H1 (cell line): ENCODE measurements at regions not wholly inside any gene's neighbourhood (a gene's known extent, or its start where the extent isn't known, plus 50 kb on each side); places are given as distances from the start of the nearest gene placed in this dataset.

Experiments
- CTCF ChIA-PET: fragments of 300-600 bp; sonication (Branson Sonifier 250); formaldehyde crosslinking; loops from one replicate; lab custom pipeline; 2021; ENCODE audit not compliant: partially characterized antibody; lab: Charles Lee
- POLR2A ChIA-PET: fragments of 300-600 bp; sonication (Branson Sonifier 250); formaldehyde crosslinking; loops from one replicate; lab custom pipeline; 2021; ENCODE audit warnings: inconsistent platforms; ENCODE audit not compliant: partially characterized antibody; lab: Charles Lee
- DNase-seq, 2 experiments: peaks; one replicate each; pipeline versions ENCODE4 v3.0.0 to v3.0.0-alpha.2; 2010 to 2022; ENCODE audit warnings: low spot score in 2 of 2, low read depth in 1 of 2, mixed read lengths in 1 of 2
- FAIRE-seq: peaks from 2 replicates; lab custom pipeline; 2011; peaks lifted over from hg19 to GRCh38; lab: Jason Lieb, UNC
- H2AFZ ChIP-seq: 2 replicates; pipeline ENCODE4 v1.8.1; 2012; ENCODE audit warnings: low read length, inconsistent platforms
- H2AK5ac ChIP-seq: 2 replicates; pipeline ENCODE4 v1.6.1; 2013; ENCODE audit warnings: low read depth, low read length
- H2BK120ac ChIP-seq: replicated peaks from 2 replicates; pipeline ENCODE3; 2013; ENCODE audit warnings: low read depth, low read length, inconsistent platforms
- H2BK12ac ChIP-seq: 2 replicates; pipeline ENCODE4 v1.6.1; 2013; ENCODE audit warnings: low read depth, low read length
- H2BK15ac ChIP-seq: 2 replicates; pipeline ENCODE4 v1.6.1; 2013; ENCODE audit warnings: low read length
- H2BK20ac ChIP-seq: 2 replicates; pipeline ENCODE4 v1.6.1; 2013; ENCODE audit warnings: low read length
- H2BK5ac ChIP-seq: 2 replicates; pipeline ENCODE4 v1.6.1; 2013; ENCODE audit warnings: low read depth, low read length
- H3K14ac ChIP-seq: 2 replicates; pipeline ENCODE4 v1.6.1; 2013; ENCODE audit warnings: inconsistent platforms; ENCODE audit not compliant: insufficient read length
- H3K18ac ChIP-seq: 2 replicates; pipeline ENCODE4 v1.6.1; 2013; ENCODE audit warnings: low read length; ENCODE audit errors: extremely low read depth
- H3K23ac ChIP-seq: 2 replicates; pipeline ENCODE4 v1.6.1; 2013; ENCODE audit warnings: inconsistent platforms; ENCODE audit not compliant: insufficient read length
- H3K23me2 ChIP-seq: 2 replicates; pipeline ENCODE4 v1.6.1; 2013; ENCODE audit warnings: low read depth, low read length
- H3K27ac ChIP-seq: 2 replicates; pipeline ENCODE4 v1.6.1; 2011; ENCODE audit warnings: low read depth, low read length, inconsistent platforms
- H3K27me3 ChIP-seq, 4 experiments: replicated peaks in 1 of 4; 1 replicate in 1 of 4; 2 replicates in 3 of 4; pipeline versions ENCODE4 v1.6.1 to v1.8.1; 2011 to 2013; ENCODE audit warnings: low read length in 3 of 4, mild to moderate bottlenecking in 3 of 4, inconsistent platforms in 2 of 4, mixed read lengths in 2 of 4, moderate library complexity in 1 of 4; ENCODE audit not compliant: control insufficient read depth in 3 of 4, insufficient read depth in 3 of 4; ENCODE audit errors: extremely low read depth in 1 of 4
- H3K36me3 ChIP-seq, 4 experiments: 2 replicates each; pipeline versions ENCODE4 v1.6.1 to v1.8.1; 2011 to 2013; ENCODE audit warnings: mild to moderate bottlenecking in 4 of 4, low read length in 3 of 4, moderate library complexity in 2 of 4, control low read depth in 1 of 4, inconsistent platforms in 1 of 4; ENCODE audit not compliant: insufficient read depth in 4 of 4, control insufficient read depth in 2 of 4
- H3K4ac ChIP-seq: replicated peaks from 2 replicates; pipeline ENCODE3; 2013; ENCODE audit warnings: low read length, low read depth, mixed read lengths, inconsistent platforms; ENCODE audit not compliant: insufficient read length
- H3K4me1 ChIP-seq, 4 experiments: replicated peaks in 1 of 4; 1 replicate in 1 of 4; 2 replicates in 3 of 4; pipeline versions ENCODE4 v1.6.1 to v1.8.1; 2011 to 2013; ENCODE audit warnings: low read length in 3 of 4, inconsistent platforms in 2 of 4, mixed read lengths in 1 of 4; ENCODE audit not compliant: insufficient read depth in 4 of 4, control insufficient read depth in 3 of 4
- H3K4me2 ChIP-seq, 2 experiments: 2 replicates each; pipeline versions ENCODE4 v1.6.1 to v1.8.1; 2011 to 2013; ENCODE audit warnings: low read depth in 2 of 2, low read length in 2 of 2, control low read depth in 1 of 2, inconsistent platforms in 1 of 2, mild to moderate bottlenecking in 1 of 2; ENCODE audit not compliant: insufficient read depth in 1 of 2
- H3K4me3 ChIP-seq, 4 experiments: fragments of 200-600, 300-600 bp in 1 of 4; sonication (generic), shearing (Covaris generic), sonication (Bioruptor Twin) in 1 of 4; 2 replicates each; pipeline versions ENCODE4 v1.5.1 to v1.8.1; 2011 to 2016; ENCODE audit warnings: low read length in 4 of 4, low read depth in 3 of 4, control low read depth in 2 of 4, inconsistent platforms in 2 of 4, mild to moderate bottlenecking in 2 of 4, mixed read lengths in 1 of 4, moderate library complexity in 1 of 4; ENCODE audit not compliant: insufficient read depth in 2 of 4; ENCODE audit errors: extremely low read depth in 1 of 4
- H3K56ac ChIP-seq: replicated peaks from 2 replicates; pipeline ENCODE3; 2013; ENCODE audit warnings: low read depth, mild to moderate bottlenecking, mixed read lengths, low read length, inconsistent platforms; ENCODE audit not compliant: insufficient read length
- H3K79me1 ChIP-seq: 2 replicates; pipeline ENCODE4 v1.6.1; 2013; ENCODE audit warnings: low read depth, low read length, control low read depth
- H3K79me2 ChIP-seq, 2 experiments: 2 replicates each; pipeline versions ENCODE4 v1.6.1 to v1.8.1; 2012 to 2013; ENCODE audit warnings: low read length in 2 of 2, mild to moderate bottlenecking in 2 of 2, inconsistent platforms in 1 of 2; ENCODE audit not compliant: insufficient read depth in 2 of 2, control insufficient read depth in 1 of 2
- H3K9ac ChIP-seq, 4 experiments: replicated peaks in 1 of 4; 1 replicate in 1 of 4; 2 replicates in 3 of 4; pipeline versions ENCODE4 v1.6.1 to v1.8.1; 2011 to 2013; ENCODE audit warnings: low read depth in 3 of 4, low read length in 3 of 4, control low read depth in 2 of 4, mild to moderate bottlenecking in 2 of 4, moderate library complexity in 2 of 4, inconsistent platforms in 1 of 4; ENCODE audit errors: extremely low read depth in 1 of 4
- H3K9me3 ChIP-seq, 2 experiments: 2 replicates each; pipeline versions ENCODE4 v1.6.1 to v1.8.1; 2012 to 2013; ENCODE audit warnings: mild to moderate bottlenecking in 2 of 2, moderate library complexity in 2 of 2, control low read depth in 1 of 2, inconsistent platforms in 1 of 2, low read depth in 1 of 2, low read length in 1 of 2, mixed read lengths in 1 of 2; ENCODE audit not compliant: insufficient read depth in 2 of 2
- H4K20me1 ChIP-seq, 2 experiments: replicated peaks in 1 of 2; 2 replicates each; pipeline versions ENCODE3 to v1.8.1; 2011 to 2013; ENCODE audit warnings: inconsistent platforms in 2 of 2, low read length in 2 of 2, mild to moderate bottlenecking in 1 of 2; ENCODE audit not compliant: insufficient read depth in 2 of 2, control insufficient read depth in 1 of 2
- H4K5ac ChIP-seq: 2 replicates; pipeline ENCODE4 v1.6.1; 2013; ENCODE audit warnings: low read length, low read depth, mixed read lengths, inconsistent platforms; ENCODE audit not compliant: insufficient read length
- H4K8ac ChIP-seq: 2 replicates; pipeline ENCODE4 v1.8.0; 2013; ENCODE audit warnings: mild to moderate bottlenecking, moderate library complexity, low read length, inconsistent platforms; ENCODE audit not compliant: insufficient read depth; ENCODE audit errors: extremely low read depth
- H4K91ac ChIP-seq: replicated peaks from 2 replicates; pipeline ENCODE3; 2013; ENCODE audit warnings: low read length, mixed read lengths, inconsistent platforms; ENCODE audit not compliant: insufficient read length
- EZH2 ChIP-seq: fragments of 200-600 bp; sonication (generic); IDR thresholded peaks from 2 replicates; pipeline ENCODE4 v1.7.1; 2012; ENCODE audit warnings: low read depth, mild to moderate bottlenecking, moderate library complexity, low read length, inconsistent platforms; ENCODE audit not compliant: severe bottlenecking
- GABPA ChIP-seq: IDR thresholded peaks from 2 replicates; pipeline ENCODE4 v1.6.1; 2011; ENCODE audit warnings: mild to moderate bottlenecking, low read length, moderate library complexity, borderline replicate concordance; ENCODE audit not compliant: insufficient read depth
- MAFK ChIP-seq: IDR thresholded peaks from 2 replicates; pipeline ENCODE4 v1.6.1; 2012; ENCODE audit warnings: low read depth, mild to moderate bottlenecking, improper control_type of control experiment, low read length
- NRF1 ChIP-seq: IDR thresholded peaks from 2 replicates; pipeline ENCODE4 v1.6.1; 2011; ENCODE audit warnings: mild to moderate bottlenecking, low read depth, low read length, improper control_type of control experiment
- PHF8 ChIP-seq: fragments of 200-600 bp; sonication (generic); conservative IDR thresholded peaks from 2 replicates; pipeline ENCODE4 v1.7.1; 2012; ENCODE audit warnings: low read depth, mild to moderate bottlenecking, inconsistent platforms, low read length, moderate library complexity
- RFX5 ChIP-seq: IDR thresholded peaks from 2 replicates; pipeline ENCODE4 v1.6.1; 2011; ENCODE audit warnings: low read depth, low read length, improper control_type of control experiment, borderline replicate concordance
- SIRT6 ChIP-seq: IDR thresholded peaks from one replicate; pipeline ENCODE4 v1.7.1; 2012; ENCODE audit warnings: low read length, inconsistent platforms
- SUZ12 ChIP-seq: fragments of 200-600 bp; sonication (generic); IDR thresholded peaks from 2 replicates; pipeline ENCODE4 v1.6.1; 2012; ENCODE audit warnings: mild to moderate bottlenecking, inconsistent platforms, low read length, moderate library complexity, mixed read lengths
- TAF1 ChIP-seq: IDR thresholded peaks from 2 replicates; pipeline ENCODE4 v1.6.1; 2011; ENCODE audit warnings: mild to moderate bottlenecking, low read depth, low read length
- ZNF274 ChIP-seq: IDR thresholded peaks from 2 replicates; pipeline ENCODE4 v1.7.0; 2012; ENCODE audit warnings: low read length, borderline replicate concordance; ENCODE audit errors: extremely low read depth
- WGBS, 2 experiments: shearing (Covaris generic) in 1 of 2; methylation state at CpG; one replicate each; pipeline versions ENCODE4 v1.1.6 to v1.1.7; 2013 to 2015; ENCODE audit warnings: low lambda C conversion rate in 2 of 2, mixed read lengths in 2 of 2, inconsistent platforms in 1 of 2, low coverage in 1 of 2, missing lambda C conversion rate in 1 of 2; ENCODE audit not compliant: insufficient replicate concordance in 2 of 2, insufficient coverage in 1 of 2, insufficient read length in 1 of 2; ENCODE audit errors: extremely low coverage in 1 of 2, missing lambda C conversion rate in 1 of 2; 5-methylcytosine and 5-hydroxymethylcytosine counted together
- TF ChIP-seq, protein P1 (sequence below): IDR thresholded peaks from 2 replicates; pipeline ENCODE4 v1.6.1; 2011; ENCODE audit warnings: low read depth, mild to moderate bottlenecking, low read length; ENCODE audit not compliant: insufficient read depth
- TF ChIP-seq, protein P2 (sequence below): IDR thresholded peaks from 2 replicates; pipeline ENCODE4 v1.6.1; 2012; ENCODE audit warnings: low read length, inconsistent platforms

- no peaks in the 10 kb centered on the region for H3K23me2 ChIP-seq
- H2AK5ac ChIP-seq = no peak overlapping the region
- no peak overlapping the region for H2BK20ac ChIP-seq
- H4K91ac ChIP-seq = no peak overlapping the region
- 100% methylated on average over 5 of the region's 5 CpGs; no CpG with 5 or more reads in 1 of the 2 experiments for WGBS, 2 experiments
- no peak overlapping the region for H2BK120ac ChIP-seq
- no peak overlapping the region for H3K4ac ChIP-seq
- no peaks in the 10 kb centered on the region for H3K4me1 ChIP-seq
- no peak overlapping the region for H2BK15ac ChIP-seq
- H3K27me3 ChIP-seq = no peaks in the 10 kb centered on the region
- no peak overlapping the region for H2BK12ac ChIP-seq
- DNase-seq (no peak), FAIRE-seq (no peak)
- POLR2A ChIA-PET = no interaction called here
- H3K79me1 ChIP-seq = no peaks in the 10 kb centered on the region
- no peak overlapping the region for H3K14ac ChIP-seq
- no peaks in the 10 kb centered on the region for H4K20me1 ChIP-seq
- no peak overlapping the region for H4K8ac ChIP-seq
- no peak overlapping the region for H3K18ac ChIP-seq
- H3K27ac ChIP-seq = no peak overlapping the region
- H3K56ac ChIP-seq = no peak overlapping the region
- CTCF ChIA-PET = no interaction called here
- no peak for TF ChIP-seq TAF1
- no peak for TF ChIP-seq RFX5
- TF ChIP-seq, protein P1, sequence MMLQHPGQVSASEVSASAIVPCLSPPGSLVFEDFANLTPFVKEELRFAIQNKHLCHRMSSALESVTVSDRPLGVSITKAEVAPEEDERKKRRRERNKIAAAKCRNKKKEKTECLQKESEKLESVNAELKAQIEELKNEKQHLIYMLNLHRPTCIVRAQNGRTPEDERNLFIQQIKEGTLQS = no peak
- TF ChIP-seq, protein P2, sequence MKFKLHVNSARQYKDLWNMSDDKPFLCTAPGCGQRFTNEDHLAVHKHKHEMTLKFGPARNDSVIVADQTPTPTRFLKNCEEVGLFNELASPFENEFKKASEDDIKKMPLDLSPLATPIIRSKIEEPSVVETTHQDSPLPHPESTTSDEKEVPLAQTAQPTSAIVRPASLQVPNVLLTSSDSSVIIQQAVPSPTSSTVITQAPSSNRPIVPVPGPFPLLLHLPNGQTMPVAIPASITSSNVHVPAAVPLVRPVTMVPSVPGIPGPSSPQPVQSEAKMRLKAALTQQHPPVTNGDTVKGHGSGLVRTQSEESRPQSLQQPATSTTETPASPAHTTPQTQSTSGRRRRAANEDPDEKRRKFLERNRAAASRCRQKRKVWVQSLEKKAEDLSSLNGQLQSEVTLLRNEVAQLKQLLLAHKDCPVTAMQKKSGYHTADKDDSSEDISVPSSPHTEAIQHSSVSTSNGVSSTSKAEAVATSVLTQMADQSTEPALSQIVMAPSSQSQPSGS = no peak
- TF ChIP-seq ZNF274 = no peak
- TF ChIP-seq PHF8 = no peak
- TF ChIP-seq GABPA = no peak
- no peak for TF ChIP-seq MAFK
- TF ChIP-seq SIRT6 = no peak
- no peak for TF ChIP-seq SUZ12
- TF ChIP-seq NRF1 = no peak
- no peak for TF ChIP-seq EZH2
- no peaks in the 10 kb centered on the region for H3K36me3 ChIP-seq
- no peak overlapping the region for H2BK5ac ChIP-seq
- no peaks in the 10 kb centered on the region for H3K79me2 ChIP-seq
- H3K4me3 ChIP-seq = no peak overlapping the region
- no peak overlapping the region for H3K4me2 ChIP-seq
- H3K9ac ChIP-seq = no peak overlapping the region
- H4K5ac ChIP-seq = no peak overlapping the region
- no peaks in the 10 kb centered on the region for H3K9me3 ChIP-seq
- H3K23ac ChIP-seq = no peak overlapping the region
- H2AFZ ChIP-seq = no peak overlapping the region
Measured at GRCh38 chr4:178083968-178084367, 641.7 kb upstream of the AGA start.
